Naive thymus-derived CD4-positive, alpha-beta T cell (primary cell): ENCODE measurements at regions not wholly inside any gene's neighbourhood (a gene's known extent, or its start where the extent isn't known, plus 50 kb on each side); places are given as distances from the start of the nearest gene placed in this dataset.
"Not testable (repeated sequence)": the region's sequence is repeated elsewhere in the genome, so short reads cannot be mapped to it uniquely, and the experiment has no call there.

Experiments
- ATAC-seq: fragments of 150-1000 bp; cut with Tn5 transposase; 2 replicates; pipeline ENCODE4 v1.10.0; 2021; ENCODE audit warnings: mild to moderate bottlenecking, moderate library complexity
- CTCF ChIA-PET: fragments of 350-600 bp; sonication (Branson Sonifier 250); formaldehyde crosslinking; loops from one replicate; lab custom pipeline; 2021; ENCODE audit warnings: antibody characterized with exemption; lab: Charles Lee
- POLR2A ChIA-PET: fragments of 350-600 bp; sonication (Branson Sonifier 250); formaldehyde crosslinking; loops from one replicate; lab custom pipeline; 2021; ENCODE audit warnings: antibody characterized with exemption, inconsistent platforms; lab: Charles Lee
- DNase-seq, 9 donors: peaks; one replicate each; pipeline versions ENCODE4 v3.0.0 to v3.0.0-alpha.2; 2020 to 2022; ENCODE audit warnings: mixed read lengths in 1 of 9
- H3K27ac ChIP-seq: one replicate; pipeline ENCODE4 v1.7.0; 2013; ENCODE audit warnings: mild to moderate bottlenecking, low read depth, low read length, moderate library complexity
- H3K27me3 ChIP-seq, 2 donors: one replicate each; pipeline ENCODE4 v1.7.0; 2013; ENCODE audit warnings: low read length in 2 of 2, mild to moderate bottlenecking in 2 of 2, moderate library complexity in 2 of 2; ENCODE audit not compliant: control insufficient read depth in 2 of 2, insufficient read depth in 2 of 2
- H3K36me3 ChIP-seq, 3 experiments: 1 replicate in 2 of 3; 2 replicates in 1 of 3; pipeline ENCODE4 v1.7.0; 2013; ENCODE audit warnings: low read length in 3 of 3, mild to moderate bottlenecking in 3 of 3, moderate library complexity in 1 of 3; ENCODE audit not compliant: insufficient read depth in 3 of 3, control insufficient read depth in 2 of 3
- H3K4me1 ChIP-seq, 2 donors: one replicate each; pipeline ENCODE4 v1.7.0; 2013; ENCODE audit warnings: low read length in 2 of 2, mild to moderate bottlenecking in 2 of 2, moderate library complexity in 1 of 2; ENCODE audit not compliant: control insufficient read depth in 2 of 2, insufficient read depth in 2 of 2
- H3K4me3 ChIP-seq: 2 replicates; pipeline ENCODE4 v1.7.0; 2013; ENCODE audit warnings: mild to moderate bottlenecking, low read length
- H3K9me3 ChIP-seq, 3 experiments: 1 replicate in 2 of 3; 2 replicates in 1 of 3; pipeline ENCODE4 v1.7.0; 2013; ENCODE audit warnings: low read length in 3 of 3; ENCODE audit not compliant: control insufficient read depth in 2 of 3
- H3K27ac Mint-ChIP-seq, 9 donors: one replicate each; pipeline ENCODE4 v1.8.0; 2020 to 2022; ENCODE audit warnings: mixed read lengths in 9 of 9, mild to moderate bottlenecking in 8 of 9, moderate library complexity in 5 of 9, inconsistent platforms in 2 of 9
- H3K27me3 Mint-ChIP-seq, 5 donors: one replicate each; pipeline ENCODE4 v1.8.0; 2021 to 2022; ENCODE audit warnings: mixed read lengths in 5 of 5, mild to moderate bottlenecking in 1 of 5
- H3K36me3 Mint-ChIP-seq, 5 donors: one replicate each; pipeline ENCODE4 v1.8.0; 2020 to 2022; ENCODE audit warnings: mixed read lengths in 5 of 5, mild to moderate bottlenecking in 3 of 5, inconsistent platforms in 1 of 5
- H3K4me1 Mint-ChIP-seq, 7 donors: one replicate each; pipeline ENCODE4 v1.8.0; 2020 to 2022; ENCODE audit warnings: mixed read lengths in 7 of 7, mild to moderate bottlenecking in 3 of 7, inconsistent platforms in 1 of 7
- H3K4me3 Mint-ChIP-seq, 10 donors: one replicate each; pipeline ENCODE4 v1.8.0; 2020 to 2022; ENCODE audit warnings: mild to moderate bottlenecking in 10 of 10, mixed read lengths in 10 of 10, moderate library complexity in 6 of 10, inconsistent platforms in 2 of 10
- H3K9me3 Mint-ChIP-seq, 11 donors: one replicate each; pipeline ENCODE4 v1.8.0; 2020 to 2022; ENCODE audit warnings: mixed read lengths in 11 of 11, mild to moderate bottlenecking in 4 of 11, inconsistent platforms in 1 of 11, moderate library complexity in 1 of 11
- intact Hi-C, 2 donors: fragments of 100-400 bp; cut with micrococcal nuclease; formaldehyde crosslinking; loops; one replicate each; pipeline ENCODE4 v1.15.1; 2023

- Mint-ChIP-seq H3K9me3 (peaks cover 0 to under 1% (median 0%) of the 10 kb centered on the region in 11 donors), H3K27ac (no peak overlapping the region), H3K4me1 (peaks cover 0 to 6% (median 0%) of the 10 kb centered on the region in 7 donors), H3K27me3 (peaks cover 0 to 14% (median 10%) of the 10 kb centered on the region in 5 donors), H3K4me3 (no peak overlapping the region), H3K36me3 (no peaks in the 10 kb centered on the region)
- ATAC-seq (no peak), DNase-seq (no peak)
- no peak overlapping the region for H3K4me3 ChIP-seq
- ChIA-PET POLR2A (no interaction called here), CTCF (no interaction called here)
- no peaks in the 10 kb centered on the region for H3K27me3 ChIP-seq
- no peaks in the 10 kb centered on the region for H3K36me3 ChIP-seq
- intact Hi-C loops = no loop called here
- no peak overlapping the region for H3K27ac ChIP-seq
- H3K9me3 ChIP-seq = no peaks in the 10 kb centered on the region
- no peaks in the 10 kb centered on the region for H3K4me1 ChIP-seq
Observed at GRCh38 chr2:20499387-20499786, 52.5 kb downstream of the RHOB start.

DNA sequence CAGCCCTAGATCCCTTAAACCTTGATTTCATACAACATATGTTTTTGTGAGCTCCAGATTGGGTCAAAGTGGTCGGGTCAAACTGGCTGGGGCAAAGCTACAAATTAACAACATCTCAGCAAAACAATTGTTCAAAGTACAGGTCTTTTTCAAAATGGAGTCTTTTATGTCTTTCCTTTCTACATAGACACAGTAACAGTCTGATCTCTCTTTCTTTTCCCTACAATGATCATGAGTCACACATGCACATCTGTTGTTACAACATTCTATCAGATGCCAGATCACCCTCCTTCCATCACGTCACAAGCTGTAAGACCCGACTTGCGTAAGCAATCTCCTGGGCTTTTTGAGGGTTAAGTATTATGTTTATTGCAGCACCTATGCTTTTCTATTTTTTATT, 55.1 kb downstream of the RHOB start:
- intact Hi-C loops = no loop called here
- peaks cover 0 to 3% (median 0%) of the 10 kb centered on the region in 7 donors for H3K4me1 Mint-ChIP-seq
- peaks cover 0 to 2% (median 0%) of the 10 kb centered on the region in 11 donors for H3K9me3 Mint-ChIP-seq
- ATAC-seq (no peak), DNase-seq (no peak)
- H3K4me3 Mint-ChIP-seq = no peak overlapping the region
- no peaks in the 10 kb centered on the region for H3K27me3 ChIP-seq
- no peak overlapping the region for H3K27ac Mint-ChIP-seq
- ChIA-PET CTCF (no interaction called here), POLR2A (no interaction called here)
- no peak overlapping the region for H3K4me3 ChIP-seq
- no peaks in the 10 kb centered on the region for H3K9me3 ChIP-seq
- peaks cover 0 to 14% (median 11%) of the 10 kb centered on the region in 5 donors for H3K27me3 Mint-ChIP-seq
- no peaks in the 10 kb centered on the region for H3K36me3 Mint-ChIP-seq
- H3K36me3 ChIP-seq = no peaks in the 10 kb centered on the region
- H3K4me1 ChIP-seq = no peaks in the 10 kb centered on the region
- H3K27ac ChIP-seq = no peak overlapping the region

GRCh38 chr2:20502496-20502895, 55.6 kb downstream of the RHOB start:
- POLR2A ChIA-PET, CTCF ChIA-PET, H3K27ac Mint-ChIP-seq, ATAC-seq, intact Hi-C loops, H3K4me3 Mint-ChIP-seq, H3K9me3 Mint-ChIP-seq, H3K27ac ChIP-seq, H3K36me3 ChIP-seq, H3K4me1 ChIP-seq, H3K4me1 Mint-ChIP-seq, H3K27me3 ChIP-seq, H3K4me3 ChIP-seq, H3K9me3 ChIP-seq, H3K36me3 Mint-ChIP-seq, DNase-seq: not testable (repeated sequence)
- peaks cover 0 to 16% (median 11%) of the 10 kb centered on the region in 5 donors for H3K27me3 Mint-ChIP-seq

- Histone ChIP-seq H3K4me1 (no peaks in the 10 kb centered on the region), H3K9me3 (no peaks in the 10 kb centered on the region), H3K27me3 (no peaks in the 10 kb centered on the region), H3K27ac (no peak overlapping the region), H3K36me3 (no peaks in the 10 kb centered on the region), H3K4me3 (no peak overlapping the region)
- ATAC-seq = no peak
- no peak for DNase-seq
- Mint-ChIP-seq H3K4me3 (no peak overlapping the region), H3K27ac (no peak overlapping the region), H3K9me3 (peaks cover 0 to 2% (median 0%) of the 10 kb centered on the region in 11 donors), H3K27me3 (peaks cover 0 to 14% (median 11%) of the 10 kb centered on the region in 5 donors), H3K36me3 (no peaks in the 10 kb centered on the region), H3K4me1 (peaks cover 0 to 5% (median 0%) of the 10 kb centered on the region in 7 donors)
- ChIA-PET POLR2A (no interaction called here), CTCF (no interaction called here)
- intact Hi-C loops = no loop called here
Observed at GRCh38 chr2:20504174-20504573, 57.3 kb downstream of the RHOB start.

GRCh38 chr2:20506201-20506685, 59.4 kb downstream of the RHOB start:
- no peak overlapping the region for H3K4me3 Mint-ChIP-seq
- CTCF ChIA-PET = no interaction called here
- Histone ChIP-seq H3K9me3 (no peaks in the 10 kb centered on the region), H3K27ac (no peak overlapping the region), H3K36me3 (no peaks in the 10 kb centered on the region), H3K4me3 (no peak overlapping the region), H3K27me3 (no peaks in the 10 kb centered on the region), H3K4me1 (no peaks in the 10 kb centered on the region)
- H3K27ac Mint-ChIP-seq = no peak overlapping the region
- ATAC-seq = no peak
- POLR2A ChIA-PET = no interaction called here
- peaks cover 0 to 2% (median 0%) of the 10 kb centered on the region in 11 donors for H3K9me3 Mint-ChIP-seq
- intact Hi-C loops = no loop called here
- peaks cover 0 to 5% (median 0%) of the 10 kb centered on the region in 7 donors for H3K4me1 Mint-ChIP-seq
- DNase-seq = no peak
- H3K36me3 Mint-ChIP-seq = no peaks in the 10 kb centered on the region
- peaks cover 0 to 11% (median 5%) of the 10 kb centered on the region in 5 donors for H3K27me3 Mint-ChIP-seq

- no peaks in the 10 kb centered on the region for H3K36me3 ChIP-seq
- ATAC-seq = peak; percentile 54
- intact Hi-C loops = no loop called here
- H3K27ac ChIP-seq = no peak overlapping the region
- ChIA-PET CTCF (no interaction called here), POLR2A (no interaction called here)
- no peak for DNase-seq
- no peaks in the 10 kb centered on the region for H3K9me3 ChIP-seq
- Mint-ChIP-seq H3K9me3 (peaks cover 0 to 2% (median 0%) of the 10 kb centered on the region in 11 donors), H3K4me1 (peaks cover 0 to 5% (median 0%) of the 10 kb centered on the region in 7 donors), H3K36me3 (no peaks in the 10 kb centered on the region), H3K4me3 (no peak overlapping the region), H3K27ac (no peak overlapping the region), H3K27me3 (peaks cover 0 to 11% (median 4%) of the 10 kb centered on the region in 5 donors)
- H3K27me3 ChIP-seq = no peaks in the 10 kb centered on the region
- H3K4me3 ChIP-seq = no peak overlapping the region
- H3K4me1 ChIP-seq = no peaks in the 10 kb centered on the region
Observed at GRCh38 chr2:20507166-20507692, 60.4 kb downstream of the RHOB start.

DNA sequence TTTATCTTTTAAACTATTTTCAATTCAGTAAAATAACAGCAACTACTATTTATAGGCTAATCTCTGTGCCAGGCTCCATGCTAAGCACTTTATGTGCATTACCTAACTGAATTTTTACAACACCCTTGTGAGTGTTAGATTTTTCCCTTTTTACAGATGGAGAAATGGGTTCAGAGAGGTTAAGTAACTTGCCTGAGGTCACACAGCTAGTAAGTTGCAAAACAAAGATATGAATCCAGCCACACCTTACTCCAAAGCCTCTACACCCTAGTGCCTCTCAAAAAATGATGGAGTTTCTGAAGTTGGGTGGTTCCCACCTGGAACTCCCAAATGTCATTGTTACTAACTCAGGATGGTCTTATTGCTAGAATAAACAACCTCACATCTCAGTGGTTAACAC, 60.8 kb downstream of the RHOB start:
- ChIA-PET CTCF (no interaction called here), POLR2A (no interaction called here)
- peaks cover 0 to 10% (median 4%) of the 10 kb centered on the region in 5 donors for H3K27me3 Mint-ChIP-seq
- DNase-seq (no peak), ATAC-seq (no peak)
- H3K4me1 Mint-ChIP-seq = peaks cover 0 to 5% (median 0%) of the 10 kb centered on the region in 7 donors
- peaks cover 0 to 2% (median 0%) of the 10 kb centered on the region in 11 donors for H3K9me3 Mint-ChIP-seq
- no peak overlapping the region for H3K27ac Mint-ChIP-seq
- Histone ChIP-seq H3K27ac (no peak overlapping the region), H3K36me3 (no peaks in the 10 kb centered on the region), H3K27me3 (no peaks in the 10 kb centered on the region), H3K4me1 (no peaks in the 10 kb centered on the region), H3K4me3 (no peak overlapping the region), H3K9me3 (no peaks in the 10 kb centered on the region)
- H3K4me3 Mint-ChIP-seq = no peak overlapping the region
- H3K36me3 Mint-ChIP-seq = no peaks in the 10 kb centered on the region
- intact Hi-C loops = no loop called here
